Heart left ventricle (tissue), 16 donors: ENCODE measurements at regions not wholly inside any gene's neighbourhood (a gene's known extent, or its start where the extent isn't known, plus 50 kb on each side); places are given as distances from the start of the nearest gene placed in this dataset.
A peak's percentile ranks its signal among the peaks of the same experiment; 100 is the strongest.

Experiments used
- ATAC-seq, 4 donors: fragments of 200-7000 bp; cut with Tn5 transposase; one replicate each; pipeline ENCODE4 v1.9.1; 2020 to 2022; ENCODE audit warnings: moderate library complexity in 4 of 4, mild to moderate bottlenecking in 3 of 4, moderate number of reproducible peaks in 1 of 4
- DNase-seq, 5 donors: peaks; one replicate each; pipeline ENCODE4 v3.0.0-alpha.2; 2020
- H3K27ac ChIP-seq, 12 donors: fragments of 200-600 bp; sonication (generic) in 4 of 12; one replicate each; pipeline versions ENCODE4 v1.5.0 to v1.8.0; 2016 to 2022; ENCODE audit warnings: mild to moderate bottlenecking in 2 of 12
- H3K27me3 ChIP-seq, 9 donors: fragments of 200-600 bp; sonication (generic) in 2 of 9; one replicate each; pipeline versions ENCODE4 v1.5.1 to v1.8.0; 2016 to 2022; ENCODE audit warnings: mild to moderate bottlenecking in 3 of 9
- H3K36me3 ChIP-seq, 9 donors: fragments of 200-600 bp; sonication (generic) in 2 of 9; one replicate each; pipeline versions ENCODE4 v1.5.0 to v1.8.0; 2018 to 2022; ENCODE audit warnings: mild to moderate bottlenecking in 2 of 9
- H3K4me1 ChIP-seq, 12 donors: fragments of 200-600 bp; sonication (generic) in 4 of 12; one replicate each; pipeline versions ENCODE4 v1.5.0 to v1.8.0; 2016 to 2022; ENCODE audit warnings: mild to moderate bottlenecking in 3 of 12
- H3K4me3 ChIP-seq, 12 donors: fragments of 200-600 bp; sonication (generic) in 4 of 12; one replicate each; pipeline versions ENCODE4 v1.5.0 to v1.8.0; 2017 to 2022; ENCODE audit warnings: mild to moderate bottlenecking in 9 of 12, moderate library complexity in 4 of 12
- H3K9me3 ChIP-seq, 12 donors: fragments of 200-600 bp; sonication (generic) in 4 of 12; one replicate each; pipeline versions ENCODE4 v1.5.0 to v1.8.0; 2016 to 2022; ENCODE audit warnings: mild to moderate bottlenecking in 1 of 12
- CTCF ChIP-seq, 12 donors: fragments of 200-600 bp; sonication (generic) in 4 of 12; IDR thresholded peaks; one replicate each; pipeline versions ENCODE4 v1.5.0 to v1.8.0; 2018 to 2022; ENCODE audit warnings: antibody characterized with exemption in 12 of 12, mild to moderate bottlenecking in 5 of 12
- POLR2A ChIP-seq, 2 donors: fragments of 450-650 bp; IDR thresholded peaks; one replicate each; pipeline ENCODE4 v1.6.1; 2017; ENCODE audit warnings: antibody characterized with exemption in 2 of 2, mild to moderate bottlenecking in 2 of 2, moderate library complexity in 2 of 2
- WGBS, 4 donors: extraction: QIAGEN DNeasy Blood & Tissue Kit in 2 of 4; methylation state at CpG; one replicate each; pipeline versions ENCODE4 v1.1.5 to v1.1.7; 2013 to 2018; 5-methylcytosine and 5-hydroxymethylcytosine counted together
- intact Hi-C, 10 donors: fragments of 100-400 bp; cut with DNase I; formaldehyde crosslinking; loops; one replicate each; pipeline versions ENCODE4 v1.11.1 to v1.14.2; 2022
- donor health status: ischemic (EF 13 %, LVEDD 7.1; RV severe dilation, severe dysfunction).
- donor health status: healthy with polysubstance abuse.
- donor health status: DM: no; HTN: yes; CAD: no.
- donor health status: DM: no; HTN: no; CAD: no.
- donor health status: ischemic (EF 25% LVEDD 6.9; RV normal size, moderate dysfunction).
- donor health status: ischemic (EF 25% LVEDD 5.7; RV mildly dilated, moderate dysfunction).
- donor health status: healthy.
- donor health status: DM: yes; HTN: yes; CAD: no.
- donor health status: ischemic (EF 35%, LVEDD 5.7; RV mildly dilated, moderate dysfunction).
- donor health status: nonischemic (EF 11% LVEDD 7.7; RV severe dilation, severe dysfunction).
- donor health status: DM: yes; HTN: yes; CAD: no.
- donor health status: PGD.
- donor health status: ischemic (EF 29% LVEDD 5.4; RV normal size, mild dysfunction).
- donor health status: nonischemic (EF 23%, LVEDD 6.1; RV moderate dilation, normal function).

- Histone ChIP-seq H3K27me3 (no peaks in the 10 kb centered on the region), H3K9me3 (no peaks in the 10 kb centered on the region), H3K36me3 (no peaks in the 10 kb centered on the region), H3K4me3 (no peak overlapping the region), H3K4me1 (peaks cover 0 to 8% (median 1%) of the 10 kb centered on the region in 12 donors), H3K27ac (no peak overlapping the region)
- no peak for TF ChIP-seq POLR2A (IDR thresholded peaks at IDR 0.05)
- TF ChIP-seq CTCF (IDR thresholded peaks at IDR 0.05), result no peak
- DNase-seq, result no peak
- no peak for ATAC-seq
- intact Hi-C loops, result no loop called here
Measured at GRCh38 chr6:40915165-40915564, 123.9 kb downstream of the UNC5CL start.

GRCh38 chr6:40914005-40914404, 125.0 kb downstream of the UNC5CL start:
- intact Hi-C loops, result no loop called here
- no peaks in the 10 kb centered on the region for H3K36me3 ChIP-seq
- H3K4me3 ChIP-seq, result no peak overlapping the region
- TF ChIP-seq CTCF (IDR thresholded peaks at IDR 0.05) (no peak), POLR2A (IDR thresholded peaks at IDR 0.05) (no peak)
- H3K9me3 ChIP-seq, result no peaks in the 10 kb centered on the region
- no peaks in the 10 kb centered on the region for H3K27me3 ChIP-seq
- ATAC-seq (no peak), DNase-seq (no peak)
- WGBS, 4 donors, result 79 to 90% (median 82%) methylated on average over 6 of the region's 6 CpGs
- peaks cover 0 to 8% (median 1%) of the 10 kb centered on the region in 12 donors for H3K4me1 ChIP-seq
- H3K27ac ChIP-seq, result no peak overlapping the region

GRCh38 chr6:40912158-40912946, 126.7 kb downstream of the UNC5CL start:
- ATAC-seq (peak; percentile 82 to 95 (median 92)), DNase-seq (peak in 4 of 5 donors; percentile 41 to 61 (median 52))
- intact Hi-C loops, result loop anchor here in 2 of 10 donors (1.0 to 2.0 kb wide), 2 partner anchors 16 to 18 kb away; no protein-coding TSS in a partner anchor
- Histone ChIP-seq H3K4me3 (no peak overlapping the region), H3K36me3 (no peaks in the 10 kb centered on the region), H3K9me3 (no peaks in the 10 kb centered on the region), H3K4me1 (peaks cover 0 to 13% (median 5%) of the 10 kb centered on the region in 12 donors), H3K27me3 (no peaks in the 10 kb centered on the region), H3K27ac (peak overlapping the region in 1 of 12 donors; percentile 26)
- peak; percentile 36 to 61 (median 53) for TF ChIP-seq CTCF (IDR thresholded peaks at IDR 0.05)
- TF ChIP-seq POLR2A (IDR thresholded peaks at IDR 0.05), result no peak
- 51 to 87% (median 53%) methylated on average over 5 to 9 of the region's 9 CpGs for WGBS, 4 donors

GRCh38 chr6:40910260-40910893, 128.6 kb downstream of the UNC5CL start:
- H3K27me3 ChIP-seq, result no peaks in the 10 kb centered on the region
- ATAC-seq, result no peak
- peaks cover 0 to 17% (median 4%) of the 10 kb centered on the region in 12 donors for H3K4me1 ChIP-seq
- TF ChIP-seq POLR2A (IDR thresholded peaks at IDR 0.05), result no peak
- TF ChIP-seq CTCF (IDR thresholded peaks at IDR 0.05), result no peak
- no peak overlapping the region for H3K27ac ChIP-seq
- no peak for DNase-seq
- H3K36me3 ChIP-seq, result no peaks in the 10 kb centered on the region
- H3K4me3 ChIP-seq, result no peak overlapping the region
- intact Hi-C loops, result no loop called here
- H3K9me3 ChIP-seq, result no peaks in the 10 kb centered on the region
- 94 to 98% (median 95%) methylated on average over 2 of the region's 2 CpGs for WGBS, 4 donors
